Femur (tissue), 1 donor: ENCODE measurements at regions not wholly inside any gene's neighbourhood (a gene's known extent, or its start where the extent isn't known, plus 50 kb on each side); places are given as distances from the start of the nearest gene placed in this dataset.
"Not testable (repeated sequence)": the region's sequence is repeated elsewhere in the genome, so short reads cannot be mapped to it uniquely, and the experiment has no call there.

Source experiments
- DNase-seq: peaks from one replicate; pipeline ENCODE4 v3.0.0-alpha.2; 2017

GRCh38 chr21:41630917-41631316 is 123.0 kb upstream of the TMPRSS2 start:
- no peak for DNase-seq

GRCh38 chr21:41630249-41630648 is 122.3 kb upstream of the TMPRSS2 start:
- DNase-seq, result no peak

- DNase-seq, result no peak
Observed at GRCh38 chr21:41628256-41628655, 120.3 kb upstream of the TMPRSS2 start.

GRCh38 chr21:41627428-41627827 is 119.5 kb upstream of the TMPRSS2 start:
- no peak for DNase-seq

- DNase-seq, result no peak
Observed at GRCh38 chr21:41626021-41626420, 118.1 kb upstream of the TMPRSS2 start.

- no peak for DNase-seq
Observed at GRCh38 chr21:41625428-41625827, 117.5 kb upstream of the TMPRSS2 start.

GRCh38 chr21:41624674-41625310 is 116.8 kb upstream of the TMPRSS2 start:
- DNase-seq, result no peak

- DNase-seq, result no peak
Observed at GRCh38 chr21:41623945-41624344, 116.0 kb upstream of the TMPRSS2 start.

GRCh38 chr21:41622831-41623548 is 115.0 kb upstream of the TMPRSS2 start:
- DNase-seq, result no peak

GRCh38 chr21:41622201-41622600 is 114.2 kb upstream of the TMPRSS2 start:
- no peak for DNase-seq

- DNase-seq, result peak; percentile 67
Observed at GRCh38 chr21:41621513-41621912, 113.6 kb upstream of the TMPRSS2 start.

GRCh38 chr21:41620982-41621381 is 113.0 kb upstream of the TMPRSS2 start:
- DNase-seq, result no peak

- DNase-seq, result no peak
Observed at GRCh38 chr21:41620541-41620940, 112.6 kb upstream of the TMPRSS2 start.

- peak; percentile 75 for DNase-seq
Observed at GRCh38 chr21:41616031-41616591, 108.2 kb upstream of the TMPRSS2 start.

- peak; percentile 69 for DNase-seq
Observed at GRCh38 chr21:41615613-41616012, 107.7 kb upstream of the TMPRSS2 start.

- no peak for DNase-seq
Observed at GRCh38 chr21:41614511-41614910, 106.6 kb upstream of the TMPRSS2 start.

- peak; percentile 29 for DNase-seq
Observed at GRCh38 chr21:41613533-41613909, 105.6 kb upstream of the TMPRSS2 start.

GRCh38 chr21:41612674-41613532 is 104.9 kb upstream of the TMPRSS2 start:
- peak; percentile 94 for DNase-seq

- peak; percentile 29 for DNase-seq
Observed at GRCh38 chr21:41611966-41612606, 104.1 kb upstream of the TMPRSS2 start.

GRCh38 chr21:41611441-41611840 is 103.5 kb upstream of the TMPRSS2 start:
- no peak for DNase-seq

GRCh38 chr21:41610840-41611115 is 102.8 kb upstream of the TMPRSS2 start:
- DNase-seq, result not testable (repeated sequence)

GRCh38 chr21:41610042-41610839 is 102.3 kb upstream of the TMPRSS2 start:
- peak; percentile 50 for DNase-seq
